ENCODE measurements at regions not wholly inside any gene's neighbourhood (a gene's known extent, or its start where the extent isn't known, plus 50 kb on each side); places are given as distances from the start of the nearest gene placed in this dataset.

GRCh38 chr11:115905341-115906000 is 401.3 kb upstream of the CADM1 start:
- Mint-ChIP-seq H3K9me3 (no peaks in the 10 kb centered on the region), H3K4me1 (no peaks in the 10 kb centered on the region), H3K36me3 (no peaks in the 10 kb centered on the region), H3K4me3 (no peak overlapping the region), H3K27me3 (no peaks in the 10 kb centered on the region), H3K27ac (no peak overlapping the region)
- 80% methylated on average over 1 of the region's 3 CpGs for WGBS (ENCODE audit: insufficient coverage)
- Histone ChIP-seq H3K9me3 (no peaks in the 10 kb centered on the region), H3K27ac (ENCODE audit: low read length) (no peak overlapping the region), H3K36me3 (ENCODE audit: control insufficient read depth in 2 of 2, extremely low read depth in 1 of 2, insufficient read depth in 1 of 2, low read length in 1 of 2) (no peaks in the 10 kb centered on the region), H3K4me1 (ENCODE audit: control insufficient read depth in 1 of 2, extremely low read depth in 1 of 2, insufficient read depth in 2 of 2, low read length in 2 of 2) (no peaks in the 10 kb centered on the region), H3K4me3 (ENCODE audit: control insufficient read depth in 1 of 2, extremely low read depth in 1 of 2, low read length in 1 of 2) (no peak overlapping the region), H3K27me3 (replicated peaks in 1 of 2; ENCODE audit: control insufficient read depth in 2 of 2, extremely low read depth in 1 of 2, insufficient read depth in 2 of 2, low read length in 1 of 2) (no peaks in the 10 kb centered on the region)
- ATAC-seq (replicated peaks in 1 of 4) (no peak), DNase-seq (no peak)
- ChIA-PET CTCF (interaction anchor here in 1 of 2 donors (0.7 kb wide), 1 partner anchor 11 kb away, joined by 3 read pairs; no protein-coding TSS in a partner anchor), POLR2A (no interaction called here)

DNA sequence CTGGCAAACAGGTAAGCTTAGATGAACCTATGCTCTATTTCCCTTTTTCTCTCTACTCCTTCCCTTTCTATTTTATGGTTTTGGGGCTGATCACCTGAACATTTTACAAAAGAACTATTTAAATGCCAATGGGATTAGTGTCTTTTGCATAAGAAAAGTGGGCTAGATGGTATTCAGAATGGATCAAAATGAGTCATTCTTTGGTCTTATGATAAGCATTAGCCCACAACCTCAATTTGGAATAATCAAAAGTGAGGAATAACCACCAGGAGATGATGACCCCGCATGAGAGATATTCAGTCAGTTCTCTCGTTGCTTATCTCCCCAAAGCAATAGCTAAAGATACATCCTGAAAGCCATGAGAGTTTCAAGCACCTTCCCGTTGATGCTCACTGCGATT is 399.0 kb upstream of the CADM1 start:
- no peaks in the 10 kb centered on the region for H3K9me3 ChIP-seq
- no peak overlapping the region for H3K27ac ChIP-seq (ENCODE audit: low read length)
- no peak overlapping the region for H3K4me3 ChIP-seq (ENCODE audit: control insufficient read depth in 1 of 2, extremely low read depth in 1 of 2, low read length in 1 of 2)
- CTCF ChIA-PET: no interaction called here
- 92% methylated on average over 2 of the region's 4 CpGs for WGBS (ENCODE audit: insufficient coverage)
- Mint-ChIP-seq H3K4me3 (no peak overlapping the region), H3K27me3 (no peaks in the 10 kb centered on the region), H3K27ac (no peak overlapping the region), H3K9me3 (peaks cover 0 to 10% (median 0%) of the 10 kb centered on the region in 3 donors), H3K36me3 (no peaks in the 10 kb centered on the region), H3K4me1 (no peaks in the 10 kb centered on the region)
- POLR2A ChIA-PET: no interaction called here
- ATAC-seq (replicated peaks in 1 of 4) (no peak), DNase-seq (no peak)
- no peaks in the 10 kb centered on the region for H3K36me3 ChIP-seq (ENCODE audit: control insufficient read depth in 2 of 2, extremely low read depth in 1 of 2, insufficient read depth in 1 of 2, low read length in 1 of 2)
- H3K27me3 ChIP-seq (replicated peaks in 1 of 2; ENCODE audit: control insufficient read depth in 2 of 2, extremely low read depth in 1 of 2, insufficient read depth in 2 of 2, low read length in 1 of 2): no peaks in the 10 kb centered on the region
- H3K4me1 ChIP-seq (ENCODE audit: control insufficient read depth in 1 of 2, extremely low read depth in 1 of 2, insufficient read depth in 2 of 2, low read length in 2 of 2): no peaks in the 10 kb centered on the region

- no peaks in the 10 kb centered on the region for H3K4me1 ChIP-seq (ENCODE audit: control insufficient read depth in 1 of 2, extremely low read depth in 1 of 2, insufficient read depth in 2 of 2, low read length in 2 of 2)
Observed at GRCh38 chr11:115901069-115901468, 396.9 kb upstream of the CADM1 start.

DNA sequence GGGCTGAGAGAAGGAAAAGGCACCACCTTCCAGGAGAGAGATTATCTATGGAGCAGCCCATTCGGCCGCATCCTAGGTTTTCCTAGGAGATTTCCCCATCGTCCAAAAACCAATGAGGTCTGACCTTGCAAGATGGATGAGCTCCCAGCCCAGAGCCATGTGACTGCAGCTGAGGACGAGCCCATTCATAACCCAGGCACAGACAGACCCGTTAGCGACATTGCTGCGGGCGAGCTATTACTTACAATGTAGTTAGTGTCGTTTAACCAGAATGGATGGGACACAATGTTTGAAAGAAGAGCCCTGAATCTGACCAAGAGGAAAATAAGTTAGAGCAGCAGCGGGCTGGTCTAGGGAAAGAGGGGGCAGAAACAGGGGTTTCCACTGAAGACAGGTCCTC is 395.9 kb upstream of the CADM1 start:
- CTCF ChIA-PET: no interaction called here

More at GRCh38 chr11:115901069-115901468, 396.9 kb upstream of the CADM1 start:
- no peaks in the 10 kb centered on the region for H3K27me3 ChIP-seq (replicated peaks in 1 of 2; ENCODE audit: control insufficient read depth in 2 of 2, extremely low read depth in 1 of 2, insufficient read depth in 2 of 2, low read length in 1 of 2)
- no peaks in the 10 kb centered on the region for H3K9me3 ChIP-seq
- H3K36me3 Mint-ChIP-seq: no peaks in the 10 kb centered on the region
- H3K27me3 Mint-ChIP-seq: no peaks in the 10 kb centered on the region
- H3K4me3 ChIP-seq (ENCODE audit: control insufficient read depth in 1 of 2, extremely low read depth in 1 of 2, low read length in 1 of 2): no peak overlapping the region
- ChIA-PET CTCF (no interaction called here), POLR2A (no interaction called here)
- no peak for DNase-seq
- H3K4me1 Mint-ChIP-seq: no peaks in the 10 kb centered on the region
- H3K36me3 ChIP-seq (ENCODE audit: control insufficient read depth in 2 of 2, extremely low read depth in 1 of 2, insufficient read depth in 1 of 2, low read length in 1 of 2): no peaks in the 10 kb centered on the region
- no peak overlapping the region for H3K4me3 Mint-ChIP-seq
- no peak overlapping the region for H3K27ac ChIP-seq (ENCODE audit: low read length)
- H3K27ac Mint-ChIP-seq: no peak overlapping the region
- H3K9me3 Mint-ChIP-seq: peaks cover 0 to 11% (median 0%) of the 10 kb centered on the region in 3 donors
- ATAC-seq (replicated peaks in 1 of 4): no peak

DNA sequence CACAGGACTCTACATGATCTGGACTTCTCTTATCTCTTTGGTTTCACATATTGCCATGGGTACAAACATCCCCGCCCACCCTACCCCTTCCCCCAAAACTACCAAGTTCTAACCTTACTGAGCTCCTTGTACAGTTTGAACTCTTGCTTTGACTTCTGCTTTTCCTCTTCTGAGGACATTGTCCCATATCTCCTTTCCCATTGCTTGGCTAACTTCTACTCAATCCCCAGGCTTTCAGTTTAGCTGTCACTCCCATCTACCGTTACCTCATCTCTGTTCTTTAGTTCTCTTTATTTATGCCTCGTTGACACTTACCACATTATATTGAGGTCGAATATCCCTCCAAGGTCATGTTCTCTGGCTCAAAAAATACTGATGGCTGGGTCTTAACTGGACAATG is 393.5 kb upstream of the CADM1 start:
- H3K27ac Mint-ChIP-seq: no peak overlapping the region
- H3K4me1 Mint-ChIP-seq: no peaks in the 10 kb centered on the region
- H3K27me3 Mint-ChIP-seq: no peaks in the 10 kb centered on the region
- H3K27ac ChIP-seq (ENCODE audit: low read length): no peak overlapping the region
- no peaks in the 10 kb centered on the region for H3K27me3 ChIP-seq (replicated peaks in 1 of 2; ENCODE audit: control insufficient read depth in 2 of 2, extremely low read depth in 1 of 2, insufficient read depth in 2 of 2, low read length in 1 of 2)
- DNase-seq (no peak), ATAC-seq (replicated peaks in 1 of 4) (no peak)
- CTCF ChIA-PET: no interaction called here
- H3K36me3 Mint-ChIP-seq: no peaks in the 10 kb centered on the region
- H3K4me1 ChIP-seq (ENCODE audit: control insufficient read depth in 1 of 2, extremely low read depth in 1 of 2, insufficient read depth in 2 of 2, low read length in 2 of 2): no peaks in the 10 kb centered on the region
- WGBS (ENCODE audit: insufficient coverage): 88% methylated on average over 1 of the region's 4 CpGs
- no peaks in the 10 kb centered on the region for H3K9me3 ChIP-seq
- H3K36me3 ChIP-seq (ENCODE audit: control insufficient read depth in 2 of 2, extremely low read depth in 1 of 2, insufficient read depth in 1 of 2, low read length in 1 of 2): no peaks in the 10 kb centered on the region
- peaks cover 0 to 11% (median 0%) of the 10 kb centered on the region in 3 donors for H3K9me3 Mint-ChIP-seq
- H3K4me3 Mint-ChIP-seq: no peak overlapping the region
- H3K4me3 ChIP-seq (ENCODE audit: control insufficient read depth in 1 of 2, extremely low read depth in 1 of 2, low read length in 1 of 2): no peak overlapping the region
- POLR2A ChIA-PET: no interaction called here

More for the DNA sequence above, 395.9 kb upstream of the CADM1 start:
- Histone ChIP-seq H3K36me3 (ENCODE audit: control insufficient read depth in 2 of 2, extremely low read depth in 1 of 2, insufficient read depth in 1 of 2, low read length in 1 of 2) (no peaks in the 10 kb centered on the region), H3K27ac (ENCODE audit: low read length) (no peak overlapping the region), H3K4me3 (ENCODE audit: control insufficient read depth in 1 of 2, extremely low read depth in 1 of 2, low read length in 1 of 2) (no peak overlapping the region), H3K27me3 (replicated peaks in 1 of 2; ENCODE audit: control insufficient read depth in 2 of 2, extremely low read depth in 1 of 2, insufficient read depth in 2 of 2, low read length in 1 of 2) (no peaks in the 10 kb centered on the region), H3K9me3 (no peaks in the 10 kb centered on the region), H3K4me1 (ENCODE audit: control insufficient read depth in 1 of 2, extremely low read depth in 1 of 2, insufficient read depth in 2 of 2, low read length in 2 of 2) (no peaks in the 10 kb centered on the region)
- Mint-ChIP-seq H3K4me3 (no peak overlapping the region), H3K27me3 (no peaks in the 10 kb centered on the region), H3K27ac (no peak overlapping the region), H3K9me3 (peaks cover 0 to 11% (median 0%) of the 10 kb centered on the region in 3 donors), H3K4me1 (no peaks in the 10 kb centered on the region), H3K36me3 (no peaks in the 10 kb centered on the region)
- ATAC-seq (replicated peaks in 1 of 4) (no peak), DNase-seq (no peak)
- 94% methylated on average over 7 of the region's 10 CpGs for WGBS (ENCODE audit: insufficient coverage)
- POLR2A ChIA-PET: no interaction called here

- no peaks in the 10 kb centered on the region for H3K36me3 ChIP-seq (ENCODE audit: control insufficient read depth in 2 of 2, extremely low read depth in 1 of 2, insufficient read depth in 1 of 2, low read length in 1 of 2)
- ATAC-seq (replicated peaks in 1 of 4) (no peak), DNase-seq (no peak)
- ChIA-PET CTCF (no interaction called here), POLR2A (no interaction called here)
- H3K4me3 ChIP-seq (ENCODE audit: control insufficient read depth in 1 of 2, extremely low read depth in 1 of 2, low read length in 1 of 2): no peak overlapping the region
- Mint-ChIP-seq H3K4me1 (no peaks in the 10 kb centered on the region), H3K27me3 (no peaks in the 10 kb centered on the region), H3K27ac (no peak overlapping the region), H3K4me3 (no peak overlapping the region), H3K36me3 (no peaks in the 10 kb centered on the region), H3K9me3 (peaks cover 0 to 11% (median 0%) of the 10 kb centered on the region in 3 donors)
- H3K9me3 ChIP-seq: no peaks in the 10 kb centered on the region
- H3K27ac ChIP-seq (ENCODE audit: low read length): no peak overlapping the region
- no peaks in the 10 kb centered on the region for H3K4me1 ChIP-seq (ENCODE audit: control insufficient read depth in 1 of 2, extremely low read depth in 1 of 2, insufficient read depth in 2 of 2, low read length in 2 of 2)
- WGBS (ENCODE audit: insufficient coverage): 50% methylated on average over 1 of the region's 2 CpGs
- no peaks in the 10 kb centered on the region for H3K27me3 ChIP-seq (replicated peaks in 1 of 2; ENCODE audit: control insufficient read depth in 2 of 2, extremely low read depth in 1 of 2, insufficient read depth in 2 of 2, low read length in 1 of 2)
Observed at GRCh38 chr11:115896084-115896483, 391.9 kb upstream of the CADM1 start.

DNA sequence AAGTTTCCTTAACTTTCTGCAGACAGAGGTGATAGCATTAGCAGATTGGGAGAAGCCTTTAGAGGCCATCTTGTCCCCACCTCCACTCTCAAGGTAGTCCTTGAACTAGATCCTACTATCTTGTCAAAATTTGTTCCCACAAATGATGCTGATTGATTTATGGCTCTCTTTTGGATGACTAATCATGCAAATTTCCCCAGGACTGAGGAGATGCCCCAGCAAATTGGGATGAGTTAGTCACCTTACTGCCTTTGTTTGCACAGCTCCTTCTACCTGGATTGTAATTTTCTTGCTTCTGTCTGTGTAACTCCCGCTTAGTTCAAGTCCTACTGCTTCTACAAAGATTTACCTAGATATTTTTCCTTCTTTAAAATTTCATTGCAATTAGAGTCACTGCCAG is 391.4 kb upstream of the CADM1 start:
- POLR2A ChIA-PET: no interaction called here
- Mint-ChIP-seq H3K9me3 (peaks cover 0 to 13% (median 0%) of the 10 kb centered on the region in 3 donors), H3K4me3 (no peak overlapping the region), H3K27me3 (no peaks in the 10 kb centered on the region), H3K4me1 (no peaks in the 10 kb centered on the region), H3K36me3 (no peaks in the 10 kb centered on the region), H3K27ac (no peak overlapping the region)
- Histone ChIP-seq H3K4me1 (ENCODE audit: control insufficient read depth in 1 of 2, extremely low read depth in 1 of 2, insufficient read depth in 2 of 2, low read length in 2 of 2) (no peaks in the 10 kb centered on the region), H3K27ac (ENCODE audit: low read length) (no peak overlapping the region), H3K4me3 (ENCODE audit: control insufficient read depth in 1 of 2, extremely low read depth in 1 of 2, low read length in 1 of 2) (no peak overlapping the region), H3K36me3 (ENCODE audit: control insufficient read depth in 2 of 2, extremely low read depth in 1 of 2, insufficient read depth in 1 of 2, low read length in 1 of 2) (no peaks in the 10 kb centered on the region), H3K27me3 (replicated peaks in 1 of 2; ENCODE audit: control insufficient read depth in 2 of 2, extremely low read depth in 1 of 2, insufficient read depth in 2 of 2, low read length in 1 of 2) (no peaks in the 10 kb centered on the region), H3K9me3 (no peaks in the 10 kb centered on the region)
- CTCF ChIA-PET: no interaction called here
- ATAC-seq (replicated peaks in 1 of 4) (no peak), DNase-seq (no peak)
- WGBS (ENCODE audit: insufficient coverage): no CpG with 5 or more reads among the region's 1 CpG
